Activated naive CD4-positive, alpha-beta T cell treated with anti-CD3 and anti-CD28 coated beads for 36 hours (primary cell): ENCODE measurements at regions not wholly inside any gene's neighbourhood (a gene's known extent, or its start where the extent isn't known, plus 50 kb on each side); places are given as distances from the start of the nearest gene placed in this dataset.

Source experiments
- CTCF ChIA-PET: fragments of 350-600 bp; sonication (Branson Sonifier 250); formaldehyde crosslinking; loops from one replicate; lab custom pipeline; 2021; ENCODE audit warnings: antibody characterized with exemption; lab: Charles Lee
- DNase-seq: peaks from one replicate; pipeline ENCODE4 v3.0.0-alpha.2; 2020
- H3K27ac Mint-ChIP-seq: one replicate; pipeline ENCODE4 v1.8.0; 2021; ENCODE audit warnings: mild to moderate bottlenecking, mixed read lengths
- H3K27me3 Mint-ChIP-seq: one replicate; pipeline ENCODE4 v1.8.0; 2021; ENCODE audit warnings: low read depth, mixed read lengths
- H3K36me3 Mint-ChIP-seq: one replicate; pipeline ENCODE4 v1.8.0; 2021; ENCODE audit warnings: low read depth, mixed read lengths
- H3K4me1 Mint-ChIP-seq: one replicate; pipeline ENCODE4 v1.8.0; 2021; ENCODE audit warnings: low read depth, mixed read lengths
- H3K4me3 Mint-ChIP-seq: one replicate; pipeline ENCODE4 v1.8.0; 2021; ENCODE audit warnings: mild to moderate bottlenecking, moderate library complexity, mixed read lengths
- H3K9me3 Mint-ChIP-seq: one replicate; pipeline ENCODE4 v1.8.0; 2021; ENCODE audit warnings: mixed read lengths
- intact Hi-C: fragments of 100-400 bp; cut with micrococcal nuclease; formaldehyde crosslinking; loops from one replicate; pipeline ENCODE4 v1.15.1; 2023

DNA sequence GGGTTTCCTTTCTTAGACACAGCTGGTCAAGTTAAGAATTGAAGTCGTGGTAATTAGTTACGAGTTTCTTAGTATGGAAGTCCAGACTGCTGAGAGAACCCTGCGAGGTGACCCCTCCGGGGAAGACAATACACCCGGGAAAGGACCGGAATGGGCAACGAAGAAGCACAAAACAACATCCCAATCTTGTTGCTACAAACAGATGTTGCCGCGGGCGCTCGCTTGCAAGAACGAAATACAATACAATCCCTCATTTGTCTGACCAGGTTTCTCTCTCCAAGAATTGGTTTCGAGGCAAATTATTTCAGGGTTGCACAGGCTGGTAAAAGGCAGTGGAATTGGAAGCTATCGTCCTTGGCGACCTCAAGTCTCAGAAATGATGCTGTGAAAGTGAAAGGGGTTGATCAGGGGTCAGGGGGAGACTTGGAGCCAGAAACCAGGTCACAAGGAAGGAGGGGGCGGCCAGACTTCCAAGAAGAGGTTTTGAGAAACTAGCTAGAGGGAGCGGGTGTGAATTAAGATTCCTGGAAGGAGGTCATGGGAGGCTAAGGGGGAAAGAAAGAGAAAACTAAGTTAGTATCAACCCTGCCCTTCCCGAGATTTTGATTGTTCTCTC lies 401.9 kb downstream of the HRH4 start:
- Mint-ChIP-seq H3K4me3 (no peak overlapping the region), H3K4me1 (no peaks in the 10 kb centered on the region), H3K27ac (no peak overlapping the region), H3K9me3 (no peaks in the 10 kb centered on the region), H3K36me3 (no peaks in the 10 kb centered on the region), H3K27me3 (peaks cover 5% of the 10 kb centered on the region)
- DNase-seq, result no peak
- intact Hi-C loops, result no loop called here
- CTCF ChIA-PET, result no interaction called here

DNA sequence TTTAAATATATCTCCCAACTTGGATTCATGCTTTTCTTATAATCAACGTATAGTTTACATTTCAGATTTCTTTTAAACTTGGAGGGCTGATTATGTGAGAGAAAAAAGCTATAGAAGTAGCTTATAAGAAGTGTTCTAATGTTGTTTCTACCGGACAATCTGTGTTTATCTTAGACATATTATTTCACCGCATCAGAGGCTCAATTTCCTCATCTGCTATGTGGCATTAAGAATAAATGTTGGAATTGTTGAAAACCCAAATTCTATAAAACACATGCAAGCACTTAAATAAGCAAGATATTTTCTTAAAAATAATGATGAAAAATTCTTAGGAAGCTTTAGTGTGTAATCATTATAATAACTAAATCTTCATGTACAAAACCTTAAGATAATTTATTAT lies 407.9 kb downstream of the HRH4 start:
- H3K4me1 Mint-ChIP-seq, result no peaks in the 10 kb centered on the region
- no peaks in the 10 kb centered on the region for H3K9me3 Mint-ChIP-seq
- DNase-seq, result no peak
- H3K27ac Mint-ChIP-seq, result no peak overlapping the region
- intact Hi-C loops, result no loop called here
- no peaks in the 10 kb centered on the region for H3K36me3 Mint-ChIP-seq
- no peak overlapping the region for H3K4me3 Mint-ChIP-seq
- peaks cover 2% of the 10 kb centered on the region for H3K27me3 Mint-ChIP-seq
- CTCF ChIA-PET, result no interaction called here

DNA sequence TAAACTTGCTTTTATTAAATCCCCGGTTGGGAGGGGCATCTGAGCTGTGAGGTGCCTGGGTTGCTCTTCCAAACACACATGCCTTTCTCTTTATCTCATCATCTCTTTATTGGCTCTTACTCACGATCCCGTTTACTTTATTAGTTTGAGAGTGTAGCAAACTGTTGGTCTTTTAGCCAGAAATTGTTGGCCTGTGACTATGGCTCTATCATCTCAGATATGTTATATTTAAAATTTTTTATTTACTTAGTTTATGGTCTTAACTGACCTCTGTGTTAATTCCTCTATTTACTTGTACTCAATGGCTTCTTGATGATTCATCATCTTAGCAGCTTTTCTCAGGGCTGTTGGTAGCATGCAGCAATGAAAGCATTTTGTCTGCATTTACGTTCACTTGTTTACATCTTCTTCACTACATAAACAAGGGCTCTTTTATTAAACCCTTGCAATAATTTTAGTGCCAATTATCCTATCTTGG lies 408.4 kb downstream of the HRH4 start:
- intact Hi-C loops, result no loop called here
- Mint-ChIP-seq H3K27me3 (peaks cover 2% of the 10 kb centered on the region), H3K4me3 (no peak overlapping the region), H3K4me1 (no peaks in the 10 kb centered on the region), H3K27ac (no peak overlapping the region), H3K36me3 (no peaks in the 10 kb centered on the region), H3K9me3 (no peaks in the 10 kb centered on the region)
- CTCF ChIA-PET, result no interaction called here
- no peak for DNase-seq

DNA sequence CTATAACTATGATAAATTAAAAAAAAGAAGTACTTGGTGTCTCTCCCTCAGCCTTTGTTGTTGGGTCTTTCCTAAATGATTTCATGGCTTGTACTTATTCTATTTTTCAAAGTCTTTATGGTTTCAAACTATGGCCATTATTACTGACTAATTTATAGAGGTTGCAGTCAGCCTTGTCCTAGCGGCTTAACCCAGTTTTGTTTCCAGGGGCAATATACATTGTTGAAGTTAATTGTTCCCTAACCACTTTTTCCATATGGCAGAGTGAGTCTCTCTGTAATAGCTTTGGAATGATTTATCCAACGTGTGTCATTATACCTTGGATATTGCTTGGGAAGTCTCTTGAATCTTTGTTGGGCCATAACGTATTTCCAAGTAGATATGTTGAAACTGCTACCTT lies 408.8 kb downstream of the HRH4 start:
- Mint-ChIP-seq H3K4me3 (no peak overlapping the region), H3K4me1 (no peaks in the 10 kb centered on the region), H3K27ac (no peak overlapping the region), H3K36me3 (no peaks in the 10 kb centered on the region), H3K9me3 (no peaks in the 10 kb centered on the region), H3K27me3 (peaks cover 2% of the 10 kb centered on the region)
- DNase-seq, result no peak
- intact Hi-C loops, result no loop called here
- CTCF ChIA-PET, result no interaction called here

DNA sequence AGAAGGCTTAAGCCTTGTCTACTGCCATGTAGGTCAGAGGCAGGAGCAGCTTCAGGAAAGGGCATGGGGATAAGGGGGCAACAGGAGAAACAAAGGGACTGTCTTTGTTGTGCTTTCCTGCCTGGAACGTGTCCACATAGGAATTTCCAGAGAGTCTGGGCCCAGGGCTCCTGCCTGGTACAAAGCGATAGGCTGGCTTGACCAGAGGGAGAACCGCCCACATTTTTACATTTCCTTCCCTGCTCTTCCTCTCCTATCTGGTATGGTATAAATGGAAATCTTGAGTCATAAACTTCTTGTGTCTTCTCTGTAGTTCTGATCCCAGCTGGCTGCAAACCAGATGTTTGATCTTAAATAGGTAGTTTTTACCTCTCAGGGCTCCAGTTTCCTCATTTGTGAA lies 414.8 kb downstream of the HRH4 start:
- H3K27ac Mint-ChIP-seq, result no peak overlapping the region
- intact Hi-C loops, result no loop called here
- no peaks in the 10 kb centered on the region for H3K4me1 Mint-ChIP-seq
- no peak for DNase-seq
- H3K27me3 Mint-ChIP-seq, result peaks cover 2% of the 10 kb centered on the region
- no peaks in the 10 kb centered on the region for H3K9me3 Mint-ChIP-seq
- CTCF ChIA-PET, result no interaction called here
- no peaks in the 10 kb centered on the region for H3K36me3 Mint-ChIP-seq
- no peak overlapping the region for H3K4me3 Mint-ChIP-seq

DNA sequence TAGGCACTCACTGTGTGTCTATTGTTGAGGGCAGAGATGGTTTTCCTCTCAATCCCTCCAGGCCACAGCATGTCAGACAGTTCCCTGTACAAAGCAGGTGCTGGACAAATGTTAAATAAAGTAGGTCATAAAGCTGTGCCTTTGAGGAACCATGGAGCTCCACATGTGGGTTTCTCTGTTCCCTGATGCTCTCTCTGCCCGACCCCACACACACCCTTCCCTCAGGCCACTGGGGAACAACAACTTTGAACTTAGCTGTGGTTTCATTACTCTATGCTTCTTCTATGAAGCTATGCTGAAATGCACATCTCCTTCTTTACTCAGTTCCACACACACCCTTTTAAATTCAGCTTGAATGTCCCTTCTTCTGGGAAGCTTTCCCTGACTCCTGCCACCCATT lies 415.3 kb downstream of the HRH4 start:
- Mint-ChIP-seq H3K27me3 (peaks cover 2% of the 10 kb centered on the region), H3K4me3 (no peak overlapping the region), H3K27ac (no peak overlapping the region), H3K9me3 (no peaks in the 10 kb centered on the region), H3K36me3 (no peaks in the 10 kb centered on the region), H3K4me1 (no peaks in the 10 kb centered on the region)
- intact Hi-C loops, result no loop called here
- DNase-seq, result no peak
- CTCF ChIA-PET, result no interaction called here

DNA sequence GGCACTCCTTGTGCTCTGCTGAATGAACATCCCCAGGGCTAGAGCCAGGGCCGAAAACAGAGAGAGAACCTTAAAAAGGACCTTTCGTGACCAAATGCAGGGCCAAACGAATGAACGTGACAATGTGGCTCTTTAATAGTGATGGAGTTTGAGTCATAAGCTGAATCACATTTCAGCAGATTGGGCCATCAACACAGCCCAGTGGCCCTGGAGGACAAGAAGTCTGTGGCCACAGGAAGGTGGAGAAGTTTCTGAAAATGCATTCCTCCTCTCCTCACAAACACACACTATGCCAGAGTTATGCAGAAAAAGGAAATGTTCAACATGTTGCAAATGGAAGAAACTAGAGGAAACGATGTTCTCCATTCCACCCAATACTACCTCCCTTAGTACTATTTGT lies 415.8 kb downstream of the HRH4 start:
- Mint-ChIP-seq H3K4me1 (no peaks in the 10 kb centered on the region), H3K27me3 (peaks cover 2% of the 10 kb centered on the region), H3K27ac (no peak overlapping the region), H3K36me3 (no peaks in the 10 kb centered on the region), H3K9me3 (no peaks in the 10 kb centered on the region), H3K4me3 (no peak overlapping the region)
- no peak for DNase-seq
- intact Hi-C loops, result no loop called here
- CTCF ChIA-PET, result no interaction called here

DNA sequence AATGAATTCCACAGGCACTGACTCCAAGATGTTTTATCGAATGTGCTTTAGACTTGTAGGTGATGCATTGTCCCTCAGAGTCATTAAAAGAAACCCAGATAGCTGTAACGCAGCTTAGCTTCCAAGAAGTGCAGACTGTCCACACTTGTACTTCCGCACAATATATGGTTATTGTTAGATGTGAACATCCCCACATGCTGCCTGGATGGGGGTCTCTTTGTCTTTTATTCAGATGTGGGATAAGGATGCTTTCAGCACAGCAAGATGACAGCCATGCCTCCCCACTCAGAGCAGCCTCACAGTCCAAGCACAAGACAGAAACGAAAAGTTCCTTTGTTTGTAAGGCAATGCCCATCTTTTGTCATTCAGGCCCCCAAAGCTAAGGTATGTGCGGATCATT lies 416.6 kb downstream of the HRH4 start:
- Mint-ChIP-seq H3K4me3 (no peak overlapping the region), H3K4me1 (no peaks in the 10 kb centered on the region), H3K36me3 (no peaks in the 10 kb centered on the region), H3K9me3 (no peaks in the 10 kb centered on the region), H3K27me3 (peaks cover 2% of the 10 kb centered on the region), H3K27ac (no peak overlapping the region)
- intact Hi-C loops, result no loop called here
- CTCF ChIA-PET, result no interaction called here
- no peak for DNase-seq

DNA sequence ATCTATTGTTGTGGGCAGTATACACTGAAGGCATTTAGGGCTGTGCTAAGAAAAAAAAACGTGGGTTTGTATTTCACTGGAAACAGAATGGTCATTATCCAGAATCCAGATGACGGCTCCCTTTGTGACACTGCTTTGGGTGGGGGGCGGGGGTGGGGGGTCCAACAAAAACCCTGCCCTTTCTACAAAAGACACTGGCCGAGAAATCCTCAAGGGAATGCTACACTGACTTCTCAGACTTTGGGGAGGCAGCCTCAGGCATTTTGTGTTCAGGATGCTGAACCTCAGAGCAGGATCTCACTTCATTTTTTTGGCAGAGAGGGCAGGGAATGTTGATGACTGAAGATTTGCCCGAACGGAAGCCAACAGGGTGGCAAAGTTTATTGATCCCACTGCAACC lies 417.1 kb downstream of the HRH4 start:
- CTCF ChIA-PET, result no interaction called here
- intact Hi-C loops, result no loop called here

DNA sequence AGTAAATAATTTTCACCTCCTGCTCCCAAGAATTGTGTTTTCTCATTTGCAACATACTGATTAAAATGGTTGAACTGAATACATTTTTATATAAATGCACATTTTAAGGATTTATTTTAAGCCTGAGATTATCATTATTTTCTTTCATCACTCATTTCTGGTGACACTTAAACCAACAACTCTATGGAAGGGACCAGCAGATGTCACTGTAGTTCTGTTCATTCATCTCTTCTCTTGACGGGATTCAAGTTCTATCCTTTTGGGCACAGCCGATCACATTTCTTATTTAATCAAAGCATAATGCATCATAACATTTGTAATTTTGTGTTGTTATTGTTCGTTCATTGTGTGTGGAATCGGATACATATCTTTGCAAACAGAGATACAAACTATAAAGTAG lies 417.9 kb downstream of the HRH4 start:
- no peaks in the 10 kb centered on the region for H3K4me1 Mint-ChIP-seq
- intact Hi-C loops, result loop anchor here (2.0 kb wide), 1 partner anchor 955 kb away; no protein-coding TSS in a partner anchor
- no peaks in the 10 kb centered on the region for H3K9me3 Mint-ChIP-seq
- CTCF ChIA-PET, result no interaction called here
- H3K36me3 Mint-ChIP-seq, result no peaks in the 10 kb centered on the region
- no peak for DNase-seq
- H3K4me3 Mint-ChIP-seq, result no peak overlapping the region
- no peak overlapping the region for H3K27ac Mint-ChIP-seq
- no peaks in the 10 kb centered on the region for H3K27me3 Mint-ChIP-seq

More for the DNA sequence above, 417.1 kb downstream of the HRH4 start:
- Mint-ChIP-seq H3K27ac (no peak overlapping the region), H3K27me3 (no peaks in the 10 kb centered on the region), H3K4me1 (no peaks in the 10 kb centered on the region), H3K9me3 (no peaks in the 10 kb centered on the region), H3K36me3 (no peaks in the 10 kb centered on the region), H3K4me3 (no peak overlapping the region)
- no peak for DNase-seq

DNA sequence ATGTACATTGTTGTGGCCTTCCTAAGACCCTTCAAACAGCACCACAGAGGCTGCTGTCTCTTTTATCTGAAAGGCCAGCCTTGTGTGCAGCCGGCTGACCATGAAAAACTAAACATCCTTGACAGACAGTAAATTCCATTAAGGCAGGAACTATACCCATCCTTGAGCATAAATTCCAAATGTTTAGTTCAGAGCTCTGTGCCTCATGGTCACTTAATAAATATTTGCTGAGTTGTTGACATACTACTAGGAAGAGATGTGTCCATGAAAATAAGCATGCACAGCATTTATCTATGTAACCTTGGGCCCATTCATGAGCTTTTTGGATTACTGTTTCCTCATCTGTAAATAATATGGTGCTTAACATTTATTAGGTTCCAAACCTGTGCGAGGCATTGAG lies 424.8 kb downstream of the HRH4 start:
- Mint-ChIP-seq H3K27ac (no peak overlapping the region), H3K4me1 (no peaks in the 10 kb centered on the region), H3K9me3 (no peaks in the 10 kb centered on the region), H3K36me3 (no peaks in the 10 kb centered on the region), H3K27me3 (no peaks in the 10 kb centered on the region), H3K4me3 (no peak overlapping the region)
- intact Hi-C loops, result no loop called here
- no peak for DNase-seq
- CTCF ChIA-PET, result no interaction called here

DNA sequence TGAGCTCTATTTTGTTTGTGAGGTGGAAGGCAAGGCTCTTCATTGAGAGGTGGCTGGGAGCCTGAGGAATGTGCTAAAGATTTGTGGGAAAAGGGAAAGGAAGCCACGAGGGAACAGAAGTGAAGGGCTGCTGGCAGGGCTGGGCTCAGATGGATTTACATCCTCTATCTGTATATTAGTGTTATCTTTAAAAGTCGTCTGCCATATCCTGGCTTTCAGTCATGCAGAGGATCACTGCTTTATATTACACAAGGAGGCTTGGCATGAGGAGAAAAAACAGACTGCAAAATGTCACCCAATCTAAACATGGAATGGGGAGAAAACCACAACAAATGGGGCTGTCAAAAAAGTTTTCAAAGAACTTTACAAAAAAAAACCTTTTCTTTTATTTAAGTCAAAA lies 434.4 kb downstream of the HRH4 start:
- H3K4me1 Mint-ChIP-seq, result no peaks in the 10 kb centered on the region
- intact Hi-C loops, result no loop called here

DNA sequence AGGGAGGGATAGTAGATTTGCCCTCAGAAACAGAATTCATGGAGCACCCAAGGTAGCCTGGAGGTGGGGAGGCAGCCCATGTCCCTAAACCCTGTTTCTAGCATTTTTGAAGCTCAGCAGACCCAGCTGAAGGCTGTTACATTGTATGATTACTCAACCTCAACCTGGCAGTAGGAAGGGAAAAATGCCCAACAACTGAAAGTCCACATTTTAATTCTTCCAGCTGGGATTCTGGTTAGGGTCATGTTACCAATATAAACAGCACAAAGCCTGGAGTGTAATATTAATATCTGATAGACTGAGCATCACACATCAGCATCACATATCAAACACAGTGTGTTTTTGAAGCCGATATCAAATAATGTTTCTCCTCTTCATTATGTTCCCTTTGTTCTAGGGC lies 437.0 kb downstream of the HRH4 start:
- peaks cover 9% of the 10 kb centered on the region for H3K27me3 Mint-ChIP-seq
- no peaks in the 10 kb centered on the region for H3K4me1 Mint-ChIP-seq
- H3K27ac Mint-ChIP-seq, result no peak overlapping the region
- peaks cover 3% of the 10 kb centered on the region for H3K9me3 Mint-ChIP-seq
- intact Hi-C loops, result no loop called here
- CTCF ChIA-PET, result no interaction called here
- H3K36me3 Mint-ChIP-seq, result no peaks in the 10 kb centered on the region
- no peak overlapping the region for H3K4me3 Mint-ChIP-seq
- DNase-seq, result no peak

More for the DNA sequence above, 434.4 kb downstream of the HRH4 start:
- Mint-ChIP-seq H3K9me3 (no peaks in the 10 kb centered on the region), H3K4me3 (no peak overlapping the region), H3K27ac (no peak overlapping the region), H3K36me3 (no peaks in the 10 kb centered on the region), H3K27me3 (peaks cover 8% of the 10 kb centered on the region)
- CTCF ChIA-PET, result no interaction called here
- no peak for DNase-seq
